ENCODE measurements at regions not wholly inside any gene's neighbourhood (a gene's known extent, or its start where the extent isn't known, plus 50 kb on each side); places are given as distances from the start of the nearest gene placed in this dataset.

DNA sequence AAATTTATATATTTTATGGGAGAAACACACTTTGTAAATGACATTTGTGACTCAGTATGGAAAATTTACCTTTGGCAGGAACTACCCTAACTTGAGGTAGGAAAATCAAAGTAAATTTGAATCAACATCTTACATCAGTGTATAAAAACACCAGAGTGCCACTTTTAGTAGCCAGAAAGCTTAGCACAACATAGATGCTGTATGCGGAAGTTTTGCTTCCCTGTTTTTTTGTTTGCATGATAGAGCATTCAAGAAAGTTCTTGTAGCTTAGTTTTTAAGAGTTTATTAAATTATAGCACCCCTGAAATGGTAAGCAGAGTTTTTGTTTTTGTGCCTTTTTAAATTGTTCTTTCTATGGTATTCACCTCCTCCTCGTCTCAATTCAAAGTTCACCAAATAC, 120.8 kb upstream of the RAP2B start:
- no peaks in the 10 kb centered on the region for H3F3A ChIP-seq (replicated peaks; ENCODE audit: low read depth)
- no peaks in the 10 kb centered on the region for H3K9me2 ChIP-seq (ENCODE audit: insufficient read depth)
- TF ChIP-seq CREB1 (CRISPR knock-in tag; IDR thresholded peaks at IDR 0.05; ENCODE audit: low read depth) (no peak), JUNB (IDR thresholded peaks at IDR 0.05; ENCODE audit: unreplicated experiment) (no peak), ZNF331 (CRISPR knock-in tag; IDR thresholded peaks at IDR 0.05; ENCODE audit: low read depth) (no peak), ZNF114 (CRISPR knock-in tag; IDR thresholded peaks at IDR 0.05) (no peak), EZH2phosphoT487 (IDR thresholded peaks at IDR 0.05; ENCODE audit: unreplicated experiment) (no peak)
- TF ChIP-seq, protein P1, sequence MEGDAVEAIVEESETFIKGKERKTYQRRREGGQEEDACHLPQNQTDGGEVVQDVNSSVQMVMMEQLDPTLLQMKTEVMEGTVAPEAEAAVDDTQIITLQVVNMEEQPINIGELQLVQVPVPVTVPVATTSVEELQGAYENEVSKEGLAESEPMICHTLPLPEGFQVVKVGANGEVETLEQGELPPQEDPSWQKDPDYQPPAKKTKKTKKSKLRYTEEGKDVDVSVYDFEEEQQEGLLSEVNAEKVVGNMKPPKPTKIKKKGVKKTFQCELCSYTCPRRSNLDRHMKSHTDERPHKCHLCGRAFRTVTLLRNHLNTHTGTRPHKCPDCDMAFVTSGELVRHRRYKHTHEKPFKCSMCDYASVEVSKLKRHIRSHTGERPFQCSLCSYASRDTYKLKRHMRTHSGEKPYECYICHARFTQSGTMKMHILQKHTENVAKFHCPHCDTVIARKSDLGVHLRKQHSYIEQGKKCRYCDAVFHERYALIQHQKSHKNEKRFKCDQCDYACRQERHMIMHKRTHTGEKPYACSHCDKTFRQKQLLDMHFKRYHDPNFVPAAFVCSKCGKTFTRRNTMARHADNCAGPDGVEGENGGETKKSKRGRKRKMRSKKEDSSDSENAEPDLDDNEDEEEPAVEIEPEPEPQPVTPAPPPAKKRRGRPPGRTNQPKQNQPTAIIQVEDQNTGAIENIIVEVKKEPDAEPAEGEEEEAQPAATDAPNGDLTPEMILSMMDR (conservative IDR thresholded peaks at IDR 0.05; ENCODE audit: low read depth in 2 of 2): no peak
- TF ChIP-seq, protein P2, sequence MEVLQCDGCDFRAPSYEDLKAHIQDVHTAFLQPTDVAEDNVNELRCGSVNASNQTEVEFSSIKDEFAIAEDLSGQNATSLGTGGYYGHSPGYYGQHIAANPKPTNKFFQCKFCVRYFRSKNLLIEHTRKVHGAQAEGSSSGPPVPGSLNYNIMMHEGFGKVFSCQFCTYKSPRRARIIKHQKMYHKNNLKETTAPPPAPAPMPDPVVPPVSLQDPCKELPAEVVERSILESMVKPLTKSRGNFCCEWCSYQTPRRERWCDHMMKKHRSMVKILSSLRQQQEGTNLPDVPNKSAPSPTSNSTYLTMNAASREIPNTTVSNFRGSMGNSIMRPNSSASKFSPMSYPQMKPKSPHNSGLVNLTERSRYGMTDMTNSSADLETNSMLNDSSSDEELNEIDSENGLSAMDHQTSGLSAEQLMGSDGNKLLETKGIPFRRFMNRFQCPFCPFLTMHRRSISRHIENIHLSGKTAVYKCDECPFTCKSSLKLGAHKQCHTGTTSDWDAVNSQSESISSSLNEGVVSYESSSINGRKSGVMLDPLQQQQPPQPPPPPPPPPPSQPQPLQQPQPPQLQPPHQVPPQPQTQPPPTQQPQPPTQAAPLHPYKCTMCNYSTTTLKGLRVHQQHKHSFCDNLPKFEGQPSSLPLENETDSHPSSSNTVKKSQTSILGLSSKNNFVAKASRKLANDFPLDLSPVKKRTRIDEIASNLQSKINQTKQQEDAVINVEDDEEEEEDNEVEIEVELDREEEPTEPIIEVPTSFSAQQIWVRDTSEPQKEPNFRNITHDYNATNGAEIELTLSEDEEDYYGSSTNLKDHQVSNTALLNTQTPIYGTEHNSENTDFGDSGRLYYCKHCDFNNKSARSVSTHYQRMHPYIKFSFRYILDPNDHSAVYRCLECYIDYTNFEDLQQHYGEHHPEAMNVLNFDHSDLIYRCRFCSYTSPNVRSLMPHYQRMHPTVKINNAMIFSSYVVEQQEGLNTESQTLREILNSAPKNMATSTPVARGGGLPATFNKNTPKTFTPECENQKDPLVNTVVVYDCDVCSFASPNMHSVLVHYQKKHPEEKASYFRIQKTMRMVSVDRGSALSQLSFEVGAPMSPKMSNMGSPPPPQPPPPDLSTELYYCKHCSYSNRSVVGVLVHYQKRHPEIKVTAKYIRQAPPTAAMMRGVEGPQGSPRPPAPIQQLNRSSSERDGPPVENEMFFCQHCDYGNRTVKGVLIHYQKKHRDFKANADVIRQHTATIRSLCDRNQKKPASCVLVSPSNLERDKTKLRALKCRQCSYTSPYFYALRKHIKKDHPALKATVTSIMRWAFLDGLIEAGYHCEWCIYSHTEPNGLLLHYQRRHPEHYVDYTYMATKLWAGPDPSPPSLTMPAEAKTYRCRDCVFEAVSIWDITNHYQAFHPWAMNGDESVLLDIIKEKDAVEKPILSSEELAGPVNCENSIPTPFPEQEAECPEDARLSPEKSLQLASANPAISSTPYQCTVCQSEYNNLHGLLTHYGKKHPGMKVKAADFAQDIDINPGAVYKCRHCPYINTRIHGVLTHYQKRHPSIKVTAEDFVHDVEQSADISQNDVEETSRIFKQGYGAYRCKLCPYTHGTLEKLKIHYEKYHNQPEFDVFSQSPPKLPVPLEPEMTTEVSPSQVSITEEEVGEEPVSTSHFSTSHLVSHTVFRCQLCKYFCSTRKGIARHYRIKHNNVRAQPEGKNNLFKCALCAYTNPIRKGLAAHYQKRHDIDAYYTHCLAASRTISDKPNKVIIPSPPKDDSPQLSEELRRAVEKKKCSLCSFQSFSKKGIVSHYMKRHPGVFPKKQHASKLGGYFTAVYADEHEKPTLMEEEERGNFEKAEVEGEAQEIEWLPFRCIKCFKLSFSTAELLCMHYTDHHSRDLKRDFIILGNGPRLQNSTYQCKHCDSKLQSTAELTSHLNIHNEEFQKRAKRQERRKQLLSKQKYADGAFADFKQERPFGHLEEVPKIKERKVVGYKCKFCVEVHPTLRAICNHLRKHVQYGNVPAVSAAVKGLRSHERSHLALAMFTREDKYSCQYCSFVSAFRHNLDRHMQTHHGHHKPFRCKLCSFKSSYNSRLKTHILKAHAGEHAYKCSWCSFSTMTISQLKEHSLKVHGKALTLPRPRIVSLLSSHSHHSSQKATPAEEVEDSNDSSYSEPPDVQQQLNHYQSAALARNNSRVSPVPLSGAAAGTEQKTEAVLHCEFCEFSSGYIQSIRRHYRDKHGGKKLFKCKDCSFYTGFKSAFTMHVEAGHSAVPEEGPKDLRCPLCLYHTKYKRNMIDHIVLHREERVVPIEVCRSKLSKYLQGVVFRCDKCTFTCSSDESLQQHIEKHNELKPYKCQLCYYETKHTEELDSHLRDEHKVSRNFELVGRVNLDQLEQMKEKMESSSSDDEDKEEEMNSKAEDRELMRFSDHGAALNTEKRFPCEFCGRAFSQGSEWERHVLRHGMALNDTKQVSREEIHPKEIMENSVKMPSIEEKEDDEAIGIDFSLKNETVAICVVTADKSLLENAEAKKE (CRISPR knock-in tag; IDR thresholded peaks at IDR 0.05): no peak
- no peaks in the 10 kb centered on the region for H3K27me3 ChIP-seq (ENCODE audit: insufficient read depth)
- H3K4me3 ChIP-seq: no peak overlapping the region
- no peak for DNase-seq (ENCODE audit: low spot score)
- Mint-ChIP-seq H3K9me3 (no peaks in the 10 kb centered on the region), H3K27ac (no peak overlapping the region), H3K27me3 (ENCODE audit: insufficient read depth, low read depth, poor library complexity) (no peaks in the 10 kb centered on the region), H3K4me1 (0 out of 3 replicates have a peak, but pooled peaks cover 3% of the 10 kb centered on the region), H3K4me3 (no peak overlapping the region), H3K36me3 (ENCODE audit: low read depth) (no peaks in the 10 kb centered on the region)
- ATAC-seq: no peak
- no peak overlapping the region for H3K27ac ChIP-seq (ENCODE audit: low read depth)
- H4K20me1 ChIP-seq (replicated peaks; ENCODE audit: insufficient read depth): no peaks in the 10 kb centered on the region
- no peaks in the 10 kb centered on the region for H3K36me3 ChIP-seq (ENCODE audit: insufficient read depth)
- no peaks in the 10 kb centered on the region for H3K79me2 ChIP-seq (replicated peaks; ENCODE audit: insufficient read depth)
- no peaks in the 10 kb centered on the region for H3K4me1 ChIP-seq (ENCODE audit: insufficient read depth)
- H3K4me2 ChIP-seq: no peak overlapping the region
- no peak overlapping the region for H2AFZ ChIP-seq

Measured in GM23338 (cell line).